GM23338 (cell line): ENCODE measurements at regions not wholly inside any gene's neighbourhood (a gene's known extent, or its start where the extent isn't known, plus 50 kb on each side); places are given as distances from the start of the nearest gene placed in this dataset.

Source experiments
- ATAC-seq: fragments of 200-7000 bp; cut with Tn5 transposase; 3 replicates; pipeline ENCODE4 v1.9.1; 2020
- DNase-seq: peaks from one replicate; pipeline ENCODE4 v3.0.0-alpha.2; 2015; ENCODE audit warnings: low spot score
- H2AFZ ChIP-seq: fragments of 200-600 bp; sonication (generic); 2 replicates; pipeline ENCODE4 v1.8.0; 2016; ENCODE audit warnings: antibody characterized with exemption, mild to moderate bottlenecking, moderate library complexity
- H3F3A ChIP-seq: fragments of 200-600 bp; sonication (generic); replicated peaks from 2 replicates; pipeline ENCODE4 v1.8.0; 2017; ENCODE audit warnings: antibody characterized with exemption, mixed run types, low read depth
- H3K27ac ChIP-seq: fragments of 200-600 bp; sonication (generic); 2 replicates; pipeline ENCODE4 v1.6.1; 2016; ENCODE audit warnings: low read depth
- H3K27me3 ChIP-seq: fragments of 200-600 bp; sonication (generic); 2 replicates; pipeline ENCODE4 v1.8.0; 2016; ENCODE audit warnings: mild to moderate bottlenecking, mixed run types, moderate library complexity; ENCODE audit not compliant: insufficient read depth
- H3K36me3 ChIP-seq: fragments of 200-600 bp; sonication (generic); 2 replicates; pipeline ENCODE4 v1.8.0; 2016; ENCODE audit warnings: mild to moderate bottlenecking; ENCODE audit not compliant: insufficient read depth
- H3K4me1 ChIP-seq: fragments of 200-600 bp; sonication (generic); 2 replicates; pipeline ENCODE4 v1.8.0; 2016; ENCODE audit warnings: mild to moderate bottlenecking, moderate library complexity; ENCODE audit not compliant: insufficient read depth
- H3K4me2 ChIP-seq: fragments of 200-600 bp; sonication (generic); 2 replicates; pipeline ENCODE4 v1.7.1; 2017; ENCODE audit warnings: mixed run types
- H3K4me3 ChIP-seq: fragments of 200-600 bp; sonication (generic); 2 replicates; pipeline ENCODE4 v1.6.1; 2016; ENCODE audit warnings: mixed run types
- H3K79me2 ChIP-seq: fragments of 200-600 bp; sonication (generic); replicated peaks from 2 replicates; pipeline ENCODE4 v1.8.0; 2017; ENCODE audit warnings: mild to moderate bottlenecking; ENCODE audit not compliant: insufficient read depth
- H3K9me2 ChIP-seq: fragments of 200-600 bp; sonication (generic); 2 replicates; pipeline ENCODE4 v1.8.0; 2017; ENCODE audit not compliant: insufficient read depth
- H4K20me1 ChIP-seq: fragments of 200-600 bp; sonication (generic); replicated peaks from 2 replicates; pipeline ENCODE4 v1.8.0; 2017; ENCODE audit warnings: mild to moderate bottlenecking; ENCODE audit not compliant: insufficient read depth
- H3K27ac Mint-ChIP-seq: 2 replicates; pipeline ENCODE4 v1.8.0; 2020; ENCODE audit warnings: inconsistent platforms, mild to moderate bottlenecking, moderate library complexity, mixed read lengths
- H3K27me3 Mint-ChIP-seq: 3 replicates; pipeline ENCODE4 v1.8.0; 2022; ENCODE audit warnings: low read depth, mild to moderate bottlenecking, moderate library complexity, mixed read lengths, inconsistent platforms; ENCODE audit not compliant: insufficient read depth, poor library complexity
- H3K36me3 Mint-ChIP-seq: 3 replicates; pipeline ENCODE4 v1.8.0; 2021; ENCODE audit warnings: low read depth, mild to moderate bottlenecking, inconsistent platforms, moderate library complexity, mixed read lengths
- H3K4me1 Mint-ChIP-seq: 3 replicates; pipeline ENCODE4 v1.8.0; 2020; ENCODE audit warnings: mild to moderate bottlenecking, inconsistent platforms, mixed read lengths
- H3K4me3 Mint-ChIP-seq: 3 replicates; pipeline ENCODE4 v1.8.0; 2021; ENCODE audit warnings: moderate library complexity, mild to moderate bottlenecking, inconsistent platforms, mixed read lengths
- H3K9me3 Mint-ChIP-seq: 3 replicates; pipeline ENCODE4 v1.8.0; 2020; ENCODE audit warnings: moderate library complexity, mild to moderate bottlenecking, inconsistent platforms, mixed read lengths
- CREB1 ChIP-seq: fragments of 250-450 bp; sonication (Bioruptor Pico); IDR thresholded peaks from 2 replicates; pipeline ENCODE4 v1.5.0; 2020; ENCODE audit warnings: low read depth, mild to moderate bottlenecking, moderate library complexity
- CTCF ChIP-seq, 2 experiments: fragments of 200-600 bp in 1 of 2; sonication (generic) in 1 of 2; conservative IDR thresholded peaks; 2 replicates each; pipeline versions ENCODE4 v1.5.1 to v1.6.1; 2016 to 2017; ENCODE audit warnings: antibody characterized with exemption in 2 of 2, low read depth in 2 of 2, mild to moderate bottlenecking in 2 of 2, moderate library complexity in 1 of 2
- ETS1 ChIP-seq: IDR thresholded peaks from 2 replicates; pipeline ENCODE4 v1.6.1; 2016; ENCODE audit warnings: antibody characterized with exemption
- EZH2 ChIP-seq: fragments of 200-600 bp; sonication (generic); IDR thresholded peaks from one replicate; pipeline ENCODE4 v1.8.0; 2017; ENCODE audit warnings: antibody characterized with exemption, mild to moderate bottlenecking, low read depth; ENCODE audit not compliant: unreplicated experiment
- EZH2phosphoT487 ChIP-seq: fragments of 200-600 bp; sonication (generic); IDR thresholded peaks from one replicate; pipeline ENCODE4 v1.8.1; 2018; ENCODE audit warnings: antibody characterized with exemption; ENCODE audit not compliant: unreplicated experiment
- JUNB ChIP-seq: IDR thresholded peaks from one replicate; pipeline ENCODE4 v1.6.1; 2016; ENCODE audit warnings: antibody characterized with exemption; ENCODE audit not compliant: unreplicated experiment
- NANOG ChIP-seq: IDR thresholded peaks from 2 replicates; pipeline ENCODE4 v1.6.1; 2016; ENCODE audit warnings: antibody characterized with exemption, borderline replicate concordance
- POLR2AphosphoS5 ChIP-seq: IDR thresholded peaks from 2 replicates; pipeline ENCODE4 v1.6.1; 2016; ENCODE audit warnings: antibody characterized with exemption, low read depth
- STAT1 ChIP-seq: IDR thresholded peaks from one replicate; pipeline ENCODE4 v1.6.1; 2016; ENCODE audit warnings: antibody characterized with exemption; ENCODE audit not compliant: unreplicated experiment
- ZNF114 ChIP-seq: fragments of 250-450 bp; sonication (Bioruptor Pico); IDR thresholded peaks from 2 replicates; pipeline ENCODE4 v1.5.0; 2020; ENCODE audit warnings: mild to moderate bottlenecking, moderate library complexity
- ZNF331 ChIP-seq: fragments of 250-450 bp; sonication (Bioruptor Pico); IDR thresholded peaks from 2 replicates; pipeline ENCODE4 v1.5.0; 2020; ENCODE audit warnings: low read depth, mild to moderate bottlenecking, moderate library complexity
- TF ChIP-seq, protein P1 (sequence below): IDR thresholded peaks from one replicate; pipeline ENCODE4 v1.6.1; 2018; ENCODE audit warnings: antibody characterized with exemption; ENCODE audit not compliant: unreplicated experiment

DNA sequence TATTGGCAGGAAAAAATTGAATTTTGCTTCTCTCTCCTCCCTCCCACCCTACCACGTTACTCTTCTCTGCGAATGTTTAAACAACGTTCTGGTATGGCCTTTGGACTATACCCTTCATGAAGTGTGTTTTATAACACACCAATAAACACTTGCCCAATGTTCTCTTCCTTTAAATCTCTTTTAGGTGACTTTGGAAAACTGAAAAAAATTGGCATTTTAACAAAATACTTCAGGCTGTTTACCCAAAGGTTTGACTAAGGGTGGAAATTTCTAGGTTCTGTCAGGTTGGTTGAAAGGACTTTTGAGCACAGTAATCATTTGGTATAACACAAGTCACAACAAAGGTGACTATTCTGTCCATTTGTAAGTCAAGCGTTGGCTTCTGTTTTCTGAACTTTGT lies 446.8 kb downstream of the AEBP2 start (continued):
- TF ChIP-seq, protein P1, sequence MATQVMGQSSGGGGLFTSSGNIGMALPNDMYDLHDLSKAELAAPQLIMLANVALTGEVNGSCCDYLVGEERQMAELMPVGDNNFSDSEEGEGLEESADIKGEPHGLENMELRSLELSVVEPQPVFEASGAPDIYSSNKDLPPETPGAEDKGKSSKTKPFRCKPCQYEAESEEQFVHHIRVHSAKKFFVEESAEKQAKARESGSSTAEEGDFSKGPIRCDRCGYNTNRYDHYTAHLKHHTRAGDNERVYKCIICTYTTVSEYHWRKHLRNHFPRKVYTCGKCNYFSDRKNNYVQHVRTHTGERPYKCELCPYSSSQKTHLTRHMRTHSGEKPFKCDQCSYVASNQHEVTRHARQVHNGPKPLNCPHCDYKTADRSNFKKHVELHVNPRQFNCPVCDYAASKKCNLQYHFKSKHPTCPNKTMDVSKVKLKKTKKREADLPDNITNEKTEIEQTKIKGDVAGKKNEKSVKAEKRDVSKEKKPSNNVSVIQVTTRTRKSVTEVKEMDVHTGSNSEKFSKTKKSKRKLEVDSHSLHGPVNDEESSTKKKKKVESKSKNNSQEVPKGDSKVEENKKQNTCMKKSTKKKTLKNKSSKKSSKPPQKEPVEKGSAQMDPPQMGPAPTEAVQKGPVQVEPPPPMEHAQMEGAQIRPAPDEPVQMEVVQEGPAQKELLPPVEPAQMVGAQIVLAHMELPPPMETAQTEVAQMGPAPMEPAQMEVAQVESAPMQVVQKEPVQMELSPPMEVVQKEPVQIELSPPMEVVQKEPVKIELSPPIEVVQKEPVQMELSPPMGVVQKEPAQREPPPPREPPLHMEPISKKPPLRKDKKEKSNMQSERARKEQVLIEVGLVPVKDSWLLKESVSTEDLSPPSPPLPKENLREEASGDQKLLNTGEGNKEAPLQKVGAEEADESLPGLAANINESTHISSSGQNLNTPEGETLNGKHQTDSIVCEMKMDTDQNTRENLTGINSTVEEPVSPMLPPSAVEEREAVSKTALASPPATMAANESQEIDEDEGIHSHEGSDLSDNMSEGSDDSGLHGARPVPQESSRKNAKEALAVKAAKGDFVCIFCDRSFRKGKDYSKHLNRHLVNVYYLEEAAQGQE = no peak
- no peak for TF ChIP-seq ZNF114 (CRISPR knock-in tag)
- no peak for TF ChIP-seq ETS1
- TF ChIP-seq POLR2AphosphoS5 = no peak

- H3K9me2 ChIP-seq = no peaks in the 10 kb centered on the region; the same call in 1 of the 2 replicates
- H3F3A ChIP-seq = no peaks in the 10 kb centered on the region
- H3K4me2 ChIP-seq = no peak overlapping the region
- no peaks in the 10 kb centered on the region for H4K20me1 ChIP-seq
- Mint-ChIP-seq H3K4me3 (no peak overlapping the region), H3K36me3 (peaks cover 4% of the 10 kb centered on the region; the same call in 1 of the 3 replicates), H3K27me3 (no peaks in the 10 kb centered on the region), H3K4me1 (no peaks in the 10 kb centered on the region), H3K9me3 (peaks cover 4% of the 10 kb centered on the region; the same call in 2 of the 3 replicates), H3K27ac (no peak overlapping the region)
- DNase-seq (no peak), ATAC-seq (no peak)
- no peak overlapping the region for H3K4me3 ChIP-seq
- no peaks in the 10 kb centered on the region for H3K79me2 ChIP-seq
- no peaks in the 10 kb centered on the region for H3K36me3 ChIP-seq
- H3K27me3 ChIP-seq = no peaks in the 10 kb centered on the region
- no peak overlapping the region for H2AFZ ChIP-seq
- H3K27ac ChIP-seq = no peak overlapping the region
- no peaks in the 10 kb centered on the region for H3K4me1 ChIP-seq
- TF ChIP-seq JUNB (no peak), CREB1 (no peak), ZNF114 (CRISPR knock-in tag) (no peak), NANOG (no peak)
Measured at GRCh38 chr12:19886639-19887064, 447.4 kb downstream of the AEBP2 start.

GRCh38 chr12:19890024-19890423 lies 450.7 kb downstream of the AEBP2 start:
- Histone ChIP-seq H3K36me3 (no peaks in the 10 kb centered on the region), H3K9me2 (no peaks in the 10 kb centered on the region), H3K27me3 (no peaks in the 10 kb centered on the region), H3K4me1 (no peaks in the 10 kb centered on the region), H3K27ac (no peak overlapping the region), H2AFZ (no peak overlapping the region), H3K4me2 (no peak overlapping the region), H3F3A (no peaks in the 10 kb centered on the region), H3K4me3 (no peak overlapping the region), H3K79me2 (no peaks in the 10 kb centered on the region), H4K20me1 (no peaks in the 10 kb centered on the region)
- Mint-ChIP-seq H3K27me3 (no peaks in the 10 kb centered on the region), H3K36me3 (no peaks in the 10 kb centered on the region), H3K27ac (no peak overlapping the region), H3K9me3 (no peaks in the 10 kb centered on the region), H3K4me3 (no peak overlapping the region), H3K4me1 (no peaks in the 10 kb centered on the region)
- no peak for DNase-seq
- ATAC-seq = no peak
- no peak for TF ChIP-seq EZH2
- TF ChIP-seq NANOG = no peak
- TF ChIP-seq EZH2phosphoT487 = no peak
- TF ChIP-seq, protein P1 = no peak
- no peak for TF ChIP-seq STAT1
- no peak for TF ChIP-seq CREB1
- no peak for TF ChIP-seq ZNF331 (CRISPR knock-in tag)
- no peak for TF ChIP-seq POLR2AphosphoS5
- TF ChIP-seq ZNF114 (CRISPR knock-in tag) = no peak
- TF ChIP-seq JUNB = no peak
- TF ChIP-seq CTCF (conservative IDR thresholded peaks at IDR 0.05; ENCODE audit: low read depth in 2 of 2) = no peak
